GM23248 (cell line): ENCODE measurements at regions not wholly inside any gene's neighbourhood (a gene's known extent, or its start where the extent isn't known, plus 50 kb on each side); places are given as distances from the start of the nearest gene placed in this dataset.

ENCODE experiments used
- EZH2 ChIP-seq: fragments of 200-600 bp; sonication (generic); IDR thresholded peaks from 2 replicates; pipeline ENCODE4 v1.6.1; 2018; ENCODE audit warnings: antibody characterized with exemption, mild to moderate bottlenecking; ENCODE audit not compliant: insufficient read depth, poor library complexity, severe bottlenecking
- EZH2phosphoT487 ChIP-seq: fragments of 200-600 bp; sonication (generic); IDR thresholded peaks from 2 replicates; pipeline ENCODE4 v1.6.1; 2018; ENCODE audit warnings: antibody characterized with exemption, moderate library complexity, mild to moderate bottlenecking, low read depth; ENCODE audit not compliant: insufficient read depth

DNA sequence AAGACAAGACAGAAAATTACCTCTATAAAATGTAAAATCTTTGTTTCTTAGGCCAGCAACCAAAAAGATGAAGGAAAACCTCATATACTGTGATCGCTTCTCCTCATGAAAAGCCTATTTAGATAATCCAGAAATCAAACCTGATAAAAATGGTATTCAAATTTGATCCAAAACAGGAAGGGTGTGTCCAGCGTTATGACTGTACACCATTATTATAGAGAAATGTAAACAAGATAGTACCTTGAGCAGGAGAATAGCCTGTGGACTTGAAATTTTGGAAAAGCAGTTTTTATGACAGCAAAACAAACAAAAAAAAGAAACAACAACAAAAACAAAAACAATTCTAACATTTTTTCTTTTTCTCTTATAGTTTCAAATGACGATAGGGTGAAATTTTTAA is 1382.8 kb upstream of the CDH9 start:
- TF ChIP-seq EZH2 = no peak
- TF ChIP-seq EZH2phosphoT487 = no peak
